Nephron progenitor cell (in vitro differentiated cells): ENCODE measurements at regions not wholly inside any gene's neighbourhood (a gene's known extent, or its start where the extent isn't known, plus 50 kb on each side); places are given as distances from the start of the nearest gene placed in this dataset.

ENCODE experiments used
- DNase-seq: peaks from one replicate; pipeline ENCODE4 v3.0.0; 2021
- H3K27ac Mint-ChIP-seq: 2 replicates; pipeline ENCODE4 v1.8.0; 2021; ENCODE audit warnings: mild to moderate bottlenecking, moderate library complexity, mixed read lengths
- H3K27me3 Mint-ChIP-seq: 2 replicates; pipeline ENCODE4 v1.8.0; 2021; ENCODE audit warnings: mild to moderate bottlenecking, low read depth, mixed read lengths; ENCODE audit not compliant: poor library complexity
- H3K36me3 Mint-ChIP-seq: 2 replicates; pipeline ENCODE4 v1.8.0; 2021; ENCODE audit warnings: low read depth, mixed read lengths
- H3K4me1 Mint-ChIP-seq: 2 replicates; pipeline ENCODE4 v1.8.0; 2021; ENCODE audit warnings: mixed read lengths
- H3K4me3 Mint-ChIP-seq: 2 replicates; pipeline ENCODE4 v1.8.0; 2021; ENCODE audit warnings: mild to moderate bottlenecking, moderate library complexity, mixed read lengths
- H3K9me3 Mint-ChIP-seq: 2 replicates; pipeline ENCODE4 v1.8.0; 2021; ENCODE audit warnings: mild to moderate bottlenecking, moderate library complexity, mixed read lengths
- TF ChIP-seq, protein P1 (sequence below): fragments of 200-600 bp; sonication (generic); IDR thresholded peaks from 2 replicates; pipeline ENCODE4 v1.5.0; 2021; ENCODE audit warnings: antibody characterized with exemption

DNA sequence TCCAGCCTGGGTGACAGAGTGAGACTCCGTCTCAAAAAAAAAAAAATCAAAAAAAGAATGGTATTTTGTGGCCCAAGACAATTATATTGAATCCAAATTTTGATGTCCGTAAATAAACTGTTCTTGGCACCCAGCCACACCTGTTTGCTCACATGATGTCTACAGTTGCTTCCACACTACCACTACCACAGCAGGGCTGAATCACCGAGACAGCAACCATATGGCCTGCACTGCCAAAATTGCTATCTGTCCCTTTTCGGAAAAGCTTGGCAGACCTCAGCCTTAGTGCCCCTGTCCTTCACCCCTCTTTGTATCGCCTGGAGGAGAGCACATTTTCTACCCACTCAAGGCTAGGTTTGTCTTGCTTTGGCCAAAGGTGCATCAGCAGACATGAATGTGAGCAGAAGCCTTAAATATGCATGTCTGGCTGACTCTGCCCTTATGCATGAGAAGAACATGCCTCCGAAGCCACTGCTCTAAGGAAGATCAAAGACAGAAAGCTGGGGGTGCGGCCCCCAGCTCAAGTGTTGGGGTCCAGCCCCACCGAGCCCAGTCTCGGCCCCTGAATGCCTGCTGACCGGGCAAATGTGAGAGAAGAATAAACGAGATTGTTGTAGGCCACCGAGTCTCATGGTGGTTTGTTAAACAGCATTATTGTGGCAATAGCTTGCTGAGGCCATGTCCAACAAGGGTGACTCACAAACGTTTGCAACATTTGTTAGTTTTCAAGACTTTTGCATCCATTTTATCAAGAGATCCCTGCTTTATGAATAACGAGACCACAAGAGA lies 108.1 kb downstream of the TPRA1 start:
- Mint-ChIP-seq H3K4me1 (peaks cover 17% of the 10 kb centered on the region), H3K9me3 (no peaks in the 10 kb centered on the region)
- DNase-seq: no peak

GRCh38 chr3:127480196-127480954 lies 110.2 kb downstream of the TPRA1 start:
- H3K27ac Mint-ChIP-seq: no peak overlapping the region
- TF ChIP-seq, protein P1, sequence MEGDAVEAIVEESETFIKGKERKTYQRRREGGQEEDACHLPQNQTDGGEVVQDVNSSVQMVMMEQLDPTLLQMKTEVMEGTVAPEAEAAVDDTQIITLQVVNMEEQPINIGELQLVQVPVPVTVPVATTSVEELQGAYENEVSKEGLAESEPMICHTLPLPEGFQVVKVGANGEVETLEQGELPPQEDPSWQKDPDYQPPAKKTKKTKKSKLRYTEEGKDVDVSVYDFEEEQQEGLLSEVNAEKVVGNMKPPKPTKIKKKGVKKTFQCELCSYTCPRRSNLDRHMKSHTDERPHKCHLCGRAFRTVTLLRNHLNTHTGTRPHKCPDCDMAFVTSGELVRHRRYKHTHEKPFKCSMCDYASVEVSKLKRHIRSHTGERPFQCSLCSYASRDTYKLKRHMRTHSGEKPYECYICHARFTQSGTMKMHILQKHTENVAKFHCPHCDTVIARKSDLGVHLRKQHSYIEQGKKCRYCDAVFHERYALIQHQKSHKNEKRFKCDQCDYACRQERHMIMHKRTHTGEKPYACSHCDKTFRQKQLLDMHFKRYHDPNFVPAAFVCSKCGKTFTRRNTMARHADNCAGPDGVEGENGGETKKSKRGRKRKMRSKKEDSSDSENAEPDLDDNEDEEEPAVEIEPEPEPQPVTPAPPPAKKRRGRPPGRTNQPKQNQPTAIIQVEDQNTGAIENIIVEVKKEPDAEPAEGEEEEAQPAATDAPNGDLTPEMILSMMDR: no peak
- DNase-seq: peak; percentile 0
- H3K27me3 Mint-ChIP-seq: peaks cover 19% of the 10 kb centered on the region
- no peaks in the 10 kb centered on the region for H3K36me3 Mint-ChIP-seq
- no peaks in the 10 kb centered on the region for H3K9me3 Mint-ChIP-seq
- peaks cover 17% of the 10 kb centered on the region for H3K4me1 Mint-ChIP-seq
- no peak overlapping the region for H3K4me3 Mint-ChIP-seq

More for the DNA sequence above, 108.1 kb downstream of the TPRA1 start:
- TF ChIP-seq, protein P1: no peak
- Mint-ChIP-seq H3K36me3 (no peaks in the 10 kb centered on the region), H3K4me3 (no peak overlapping the region), H3K27ac (no peak overlapping the region), H3K27me3 (peaks cover 9% of the 10 kb centered on the region)

- Mint-ChIP-seq H3K9me3 (no peaks in the 10 kb centered on the region), H3K27ac (no peak overlapping the region), H3K27me3 (peaks cover 22% of the 10 kb centered on the region), H3K4me1 (peaks cover 17% of the 10 kb centered on the region), H3K36me3 (no peaks in the 10 kb centered on the region), H3K4me3 (no peak overlapping the region)
- DNase-seq: peak; percentile 11
- TF ChIP-seq, protein P1: no peak
Measured at GRCh38 chr3:127479449-127479848, 111.1 kb downstream of the TPRA1 start.

DNA sequence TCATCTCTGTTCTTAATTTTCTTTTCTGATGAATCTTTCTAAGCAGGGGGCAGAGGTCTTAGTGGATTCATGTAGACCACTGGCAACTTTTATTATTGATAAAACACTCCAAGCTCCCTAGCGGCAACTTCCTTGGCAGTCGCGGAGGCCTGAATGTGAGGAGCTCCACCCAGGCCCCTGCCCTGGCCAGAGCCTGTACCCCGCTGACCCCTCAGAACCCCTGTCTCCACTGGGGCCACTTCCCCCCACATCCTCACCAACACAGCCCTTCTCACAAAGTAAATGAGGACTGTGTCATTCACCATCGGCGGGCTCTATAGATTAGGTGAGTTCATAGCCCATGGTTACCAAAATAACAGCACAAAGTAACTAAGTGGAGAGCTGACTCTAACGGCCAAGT lies 111.6 kb downstream of the TPRA1 start:
- Mint-ChIP-seq H3K27me3 (peaks cover 22% of the 10 kb centered on the region), H3K27ac (peak overlapping the region; percentile 24), H3K4me1 (peaks cover 17% of the 10 kb centered on the region), H3K4me3 (no peak overlapping the region), H3K9me3 (no peaks in the 10 kb centered on the region), H3K36me3 (no peaks in the 10 kb centered on the region)
- TF ChIP-seq, protein P1: no peak
- DNase-seq: no peak

GRCh38 chr3:127477396-127477795 lies 113.1 kb downstream of the TPRA1 start:
- Mint-ChIP-seq H3K9me3 (no peaks in the 10 kb centered on the region), H3K27me3 (peaks cover 22% of the 10 kb centered on the region), H3K27ac (no peak overlapping the region), H3K36me3 (no peaks in the 10 kb centered on the region), H3K4me1 (peaks cover 7% of the 10 kb centered on the region), H3K4me3 (no peak overlapping the region)
- TF ChIP-seq, protein P1: no peak
- DNase-seq: no peak
